NCI-H187 treated with DMSO at 0.1 percent for 48 hours (cell line): ENCODE measurements at regions not wholly inside any gene's neighbourhood (a gene's known extent, or its start where the extent isn't known, plus 50 kb on each side); places are given as distances from the start of the nearest gene placed in this dataset.
"Not testable (repeated sequence)": the region's sequence is repeated elsewhere in the genome, so short reads cannot be mapped to it uniquely, and the experiment has no call there.

Experiments
- DNase-seq: peaks from one replicate; lab custom pipeline; 2025; lab: John Stamatoyannopoulos, UW

DNA sequence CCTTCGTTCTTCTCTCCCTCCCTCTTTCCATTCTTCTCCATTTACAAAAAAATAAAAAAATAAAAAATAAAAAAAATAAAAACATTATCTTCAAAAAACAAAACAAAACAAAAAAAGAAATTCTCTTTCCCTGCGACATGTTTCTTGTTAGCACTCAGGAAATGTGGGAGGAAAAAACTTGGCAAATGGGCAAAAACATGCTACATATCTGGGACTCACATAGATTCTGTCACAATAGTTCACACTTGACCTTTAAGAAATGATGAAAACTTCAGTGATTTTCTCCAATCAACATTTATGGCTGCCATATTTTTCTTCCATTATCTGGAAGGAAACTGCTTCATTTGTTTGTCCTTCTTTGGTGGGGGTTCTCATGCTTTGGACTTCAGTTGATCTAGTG, 109.3 kb downstream of the PRKAB2 start:
- DNase-seq = no peak

DNA sequence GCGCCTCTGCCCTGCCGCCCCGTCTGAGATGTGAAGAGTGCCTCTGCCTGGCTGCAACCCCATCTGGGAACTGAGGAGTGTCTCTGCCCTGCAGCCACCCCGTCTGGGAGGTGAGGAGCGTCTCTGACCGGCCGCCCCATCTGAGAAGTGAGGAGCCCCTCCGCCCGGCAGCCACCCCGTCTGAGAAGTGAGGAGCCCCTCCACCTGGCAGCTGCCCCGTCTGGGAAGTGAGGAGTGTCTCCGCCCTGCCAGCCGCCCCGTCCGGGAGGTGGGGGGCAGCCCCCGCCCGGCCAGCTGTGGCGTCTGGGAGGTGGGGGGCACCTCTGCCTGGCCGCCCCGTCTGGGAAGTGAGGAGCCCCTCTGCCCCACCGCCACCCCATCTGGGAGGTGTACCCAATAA, 110.4 kb downstream of the PRKAB2 start:
- not testable (repeated sequence) for DNase-seq

DNA sequence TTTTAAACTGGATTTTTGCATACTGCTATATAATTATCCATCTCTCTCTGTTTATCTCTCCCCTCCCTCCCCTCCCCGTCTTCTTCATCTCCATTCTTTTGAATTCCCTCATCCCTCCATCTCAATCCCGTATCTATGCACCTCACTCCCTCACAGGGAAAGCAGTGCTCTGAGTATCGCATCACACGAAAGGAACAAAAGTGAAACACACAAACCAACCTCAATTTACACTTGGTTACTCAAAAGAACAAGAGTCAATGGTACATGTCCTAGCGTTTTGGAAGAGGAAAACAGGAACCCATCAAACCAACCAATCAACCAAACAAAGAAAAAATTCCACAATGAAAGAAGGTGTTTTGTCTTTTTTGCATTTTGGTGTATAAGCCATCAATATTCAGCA, 115.1 kb downstream of the NBPF12 start:
- DNase-seq = no peak

DNA sequence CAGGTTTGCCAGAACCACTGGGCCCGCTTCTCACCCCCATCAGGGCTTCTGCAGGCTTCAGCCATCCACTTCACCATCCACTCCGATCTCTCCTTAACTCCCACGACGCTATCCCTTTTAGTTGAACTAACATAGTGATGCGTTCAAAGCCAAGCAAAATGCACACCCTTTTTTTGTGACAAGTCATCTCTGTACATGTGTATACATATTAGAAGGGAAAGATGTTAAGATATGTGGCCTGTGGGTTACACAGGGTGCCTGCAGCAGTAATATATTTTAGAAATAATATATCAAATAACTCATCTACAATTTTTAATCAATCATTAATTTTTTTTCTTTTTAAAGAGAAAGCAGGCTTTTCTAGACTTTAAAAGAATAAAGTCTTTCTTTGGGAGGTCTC, 114.6 kb downstream of the NBPF12 start:
- DNase-seq = no peak

DNA sequence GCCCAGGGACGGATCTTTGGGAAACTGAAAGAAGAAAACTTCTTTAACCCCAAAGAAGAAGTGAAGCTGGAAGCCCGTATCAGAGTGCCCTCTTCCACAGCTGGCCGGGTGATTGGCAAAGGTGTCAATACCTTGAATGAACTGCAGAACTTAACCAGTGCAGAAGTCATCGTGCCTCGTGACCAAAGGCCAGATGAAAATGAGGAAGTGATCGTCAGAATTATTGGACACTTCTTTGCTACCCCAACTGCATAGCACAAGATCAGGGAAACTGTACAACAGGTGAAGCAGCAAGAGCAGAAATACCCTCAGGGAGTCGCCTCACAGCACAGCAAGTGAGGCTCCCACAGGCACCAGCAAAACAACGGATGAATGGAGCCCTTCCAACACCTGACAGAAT, 114.0 kb downstream of the NBPF12 start:
- no peak for DNase-seq

DNA sequence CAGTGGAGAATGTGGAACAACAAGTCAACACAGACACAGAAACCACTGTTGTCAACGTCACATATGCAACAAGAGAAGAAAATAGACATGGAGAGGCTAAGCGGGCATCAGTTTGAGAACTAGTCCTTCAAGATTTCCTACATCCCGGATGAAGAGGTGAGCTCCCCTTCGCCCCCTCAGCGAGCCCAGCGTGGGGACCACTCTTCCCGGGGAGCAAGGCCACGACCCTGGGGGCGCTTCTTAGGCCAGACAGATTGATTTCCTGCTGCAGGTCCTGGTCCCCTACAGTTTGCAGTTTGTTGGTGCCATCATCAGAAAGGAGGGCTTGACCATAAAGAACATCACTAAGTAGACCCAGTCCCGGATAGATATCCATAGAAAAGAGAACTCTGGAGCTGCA, 113.0 kb downstream of the NBPF12 start:
- no peak for DNase-seq

DNA sequence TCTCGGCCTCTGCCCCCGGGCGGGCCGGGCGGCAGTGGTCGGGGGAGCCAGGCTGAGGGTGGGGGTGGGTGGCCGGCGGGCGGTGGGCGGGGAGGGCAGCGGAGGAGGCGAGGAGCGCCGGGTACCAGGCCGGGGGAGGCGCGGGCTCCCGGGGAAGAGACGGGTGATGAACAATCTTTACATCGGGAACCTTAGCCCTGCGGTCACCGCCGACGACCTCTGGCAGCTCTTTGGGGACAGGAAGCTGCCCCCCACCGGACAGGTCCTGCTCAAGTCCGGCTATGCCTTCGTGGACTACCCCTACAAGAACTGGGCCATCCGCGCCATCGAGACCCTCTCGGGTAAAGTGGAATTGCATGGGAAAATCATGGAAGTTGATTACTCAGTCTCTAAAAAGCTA, 112.5 kb downstream of the NBPF12 start:
- no peak for DNase-seq

DNA sequence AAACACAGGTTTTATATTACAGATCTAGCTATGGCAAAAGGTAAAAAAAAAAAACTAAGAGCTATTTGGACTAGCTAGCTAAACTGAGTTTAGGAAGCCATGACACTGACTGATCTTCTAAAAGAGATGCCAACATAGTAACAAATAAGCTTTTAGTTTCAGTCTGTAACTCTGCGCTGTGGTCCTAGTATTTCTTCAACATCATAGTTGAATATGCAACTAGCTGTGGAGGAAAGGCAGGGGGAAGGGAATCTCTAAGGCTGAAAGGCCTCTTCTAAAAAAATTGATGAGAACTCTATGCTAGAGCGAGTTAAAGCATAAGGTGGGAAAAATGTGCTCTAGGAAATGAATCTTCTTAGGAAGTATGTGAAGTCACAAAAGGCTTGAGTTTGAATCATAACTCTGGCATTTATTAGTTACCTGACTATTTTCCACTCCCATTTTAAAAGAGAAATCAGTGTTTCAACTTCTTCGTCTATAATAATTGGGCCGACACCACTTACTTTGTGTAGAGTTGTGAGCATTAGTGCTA, 108.8 kb downstream of the NBPF12 start:
- not testable (repeated sequence) for DNase-seq

DNA sequence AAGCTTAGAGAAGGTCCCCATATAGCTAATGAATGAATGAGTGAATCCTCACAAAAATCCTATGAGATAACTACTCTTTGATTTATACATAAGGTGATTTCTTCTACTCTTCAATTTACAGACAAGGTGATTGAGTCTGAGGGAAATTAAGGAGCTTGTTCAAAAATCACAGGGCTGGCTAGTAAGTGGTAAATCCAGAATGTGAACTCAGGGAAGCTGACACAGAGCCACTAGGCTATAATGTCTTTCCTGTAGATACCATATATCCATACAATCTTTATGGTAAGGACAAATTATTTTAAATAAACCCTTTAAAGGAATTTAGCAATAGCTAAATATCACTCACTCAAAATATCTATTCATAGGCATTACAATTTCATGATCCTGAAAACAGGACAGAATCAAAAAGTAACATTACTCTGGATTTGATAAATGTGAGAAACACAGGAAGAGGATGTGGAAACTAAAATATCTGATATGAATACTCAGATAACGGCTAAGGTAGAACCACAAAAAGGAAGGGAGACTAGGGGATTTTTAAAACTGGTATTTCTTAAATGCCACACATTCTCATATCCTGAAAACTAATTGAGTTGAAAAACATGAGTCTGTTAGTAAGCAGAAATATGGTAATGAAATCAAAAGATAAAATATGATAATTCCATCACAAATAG, 108.2 kb downstream of the NBPF12 start:
- DNase-seq = no peak
